Activated naive CD4-positive, alpha-beta T cell treated with anti-CD3 and anti-CD28 coated beads, Interleukin-2, amount 10 ng/mL, durations not matched to agents 7 days and 5 days (primary cell): ENCODE measurements at regions not wholly inside any gene's neighbourhood (a gene's known extent, or its start where the extent isn't known, plus 50 kb on each side); places are given as distances from the start of the nearest gene placed in this dataset.
"Not testable (repeated sequence)": the region's sequence is repeated elsewhere in the genome, so short reads cannot be mapped to it uniquely, and the experiment has no call there.

Source experiments
- CTCF ChIA-PET: fragments of 350-600 bp; sonication (Branson Sonifier 250); formaldehyde crosslinking; loops from one replicate; lab custom pipeline; 2021; ENCODE audit warnings: antibody characterized with exemption; lab: Charles Lee
- DNase-seq: peaks from one replicate; pipeline ENCODE4 v3.0.0-alpha.2; 2020
- H3K27ac Mint-ChIP-seq: one replicate; pipeline ENCODE4 v1.8.0; 2021; ENCODE audit warnings: mild to moderate bottlenecking, moderate library complexity, mixed read lengths
- H3K27me3 Mint-ChIP-seq: one replicate; pipeline ENCODE4 v1.8.0; 2021; ENCODE audit warnings: mild to moderate bottlenecking, mixed read lengths
- H3K36me3 Mint-ChIP-seq: one replicate; pipeline ENCODE4 v1.8.0; 2021; ENCODE audit warnings: mixed read lengths
- H3K4me1 Mint-ChIP-seq: one replicate; pipeline ENCODE4 v1.8.0; 2021; ENCODE audit warnings: mixed read lengths
- H3K4me3 Mint-ChIP-seq: one replicate; pipeline ENCODE4 v1.8.0; 2021; ENCODE audit warnings: mild to moderate bottlenecking, moderate library complexity, mixed read lengths
- H3K9me3 Mint-ChIP-seq: one replicate; pipeline ENCODE4 v1.8.0; 2021; ENCODE audit warnings: mixed read lengths

GRCh38 chr6:80434691-80435350 is 328.4 kb downstream of the BCKDHB start:
- CTCF ChIA-PET: no interaction called here
- Mint-ChIP-seq H3K4me1 (no peaks in the 10 kb centered on the region), H3K27me3 (no peaks in the 10 kb centered on the region), H3K9me3 (peaks cover 2% of the 10 kb centered on the region), H3K4me3 (no peak overlapping the region), H3K27ac (no peak overlapping the region), H3K36me3 (no peaks in the 10 kb centered on the region)
- no peak for DNase-seq

DNA sequence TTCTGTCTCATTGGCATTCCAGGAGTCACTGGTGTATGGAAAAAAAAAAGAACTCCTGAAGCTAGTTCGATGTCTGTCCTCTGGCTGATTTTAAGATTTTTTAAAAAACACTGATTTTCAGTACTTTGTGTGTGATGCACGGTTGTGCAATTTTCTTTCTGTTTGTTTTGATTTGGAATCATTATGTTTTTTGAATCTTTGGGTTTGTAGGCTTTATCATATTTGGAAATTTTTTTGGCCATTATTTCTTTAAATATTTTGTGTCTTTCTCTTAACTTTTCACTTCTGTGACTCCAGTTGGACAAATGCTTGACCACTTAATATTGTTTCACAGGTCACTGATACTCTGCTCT is 327.2 kb downstream of the BCKDHB start:
- Mint-ChIP-seq H3K27me3 (no peaks in the 10 kb centered on the region), H3K36me3 (no peaks in the 10 kb centered on the region), H3K4me3 (no peak overlapping the region), H3K4me1 (no peaks in the 10 kb centered on the region), H3K27ac (no peak overlapping the region), H3K9me3 (peaks cover 2% of the 10 kb centered on the region)
- CTCF ChIA-PET: no interaction called here
- DNase-seq: no peak

DNA sequence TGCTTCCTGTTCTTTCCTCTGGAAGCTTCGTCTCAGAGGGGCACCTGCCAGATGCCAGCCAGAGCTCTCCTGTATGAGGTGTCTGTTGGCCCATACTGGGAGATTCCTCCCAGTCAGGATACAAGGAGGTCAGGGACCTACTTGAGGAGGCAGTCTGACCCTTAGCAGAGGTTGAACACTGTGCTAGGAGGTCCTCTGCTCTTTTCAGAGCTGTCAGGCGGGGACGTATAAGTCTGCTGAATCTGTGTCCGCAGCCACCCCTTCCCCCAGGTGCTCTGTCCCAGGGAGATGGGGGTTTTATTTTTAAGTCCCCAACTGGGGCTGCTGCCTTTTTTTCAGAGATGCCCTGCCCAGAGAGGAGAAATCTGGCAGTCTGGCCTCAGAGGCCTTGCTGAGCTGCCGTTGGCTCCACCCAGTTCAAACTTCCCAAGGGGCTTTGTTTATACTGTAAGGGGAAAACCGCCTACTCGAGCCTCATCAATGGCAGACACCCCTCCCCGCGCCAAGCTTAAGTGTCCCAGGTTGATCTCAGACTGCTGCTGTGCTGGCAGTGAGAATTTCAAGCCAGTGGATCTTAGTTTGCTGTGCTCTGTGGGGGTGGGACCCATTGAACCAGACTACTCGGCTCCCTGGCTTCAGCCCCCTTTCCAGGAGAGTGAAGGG is 326.7 kb downstream of the BCKDHB start:
- Mint-ChIP-seq H3K4me1 (no peaks in the 10 kb centered on the region), H3K36me3 (no peaks in the 10 kb centered on the region), H3K27ac (no peak overlapping the region), H3K9me3 (peaks cover 2% of the 10 kb centered on the region), H3K4me3 (no peak overlapping the region), H3K27me3 (no peaks in the 10 kb centered on the region)
- CTCF ChIA-PET: no interaction called here
- no peak for DNase-seq

DNA sequence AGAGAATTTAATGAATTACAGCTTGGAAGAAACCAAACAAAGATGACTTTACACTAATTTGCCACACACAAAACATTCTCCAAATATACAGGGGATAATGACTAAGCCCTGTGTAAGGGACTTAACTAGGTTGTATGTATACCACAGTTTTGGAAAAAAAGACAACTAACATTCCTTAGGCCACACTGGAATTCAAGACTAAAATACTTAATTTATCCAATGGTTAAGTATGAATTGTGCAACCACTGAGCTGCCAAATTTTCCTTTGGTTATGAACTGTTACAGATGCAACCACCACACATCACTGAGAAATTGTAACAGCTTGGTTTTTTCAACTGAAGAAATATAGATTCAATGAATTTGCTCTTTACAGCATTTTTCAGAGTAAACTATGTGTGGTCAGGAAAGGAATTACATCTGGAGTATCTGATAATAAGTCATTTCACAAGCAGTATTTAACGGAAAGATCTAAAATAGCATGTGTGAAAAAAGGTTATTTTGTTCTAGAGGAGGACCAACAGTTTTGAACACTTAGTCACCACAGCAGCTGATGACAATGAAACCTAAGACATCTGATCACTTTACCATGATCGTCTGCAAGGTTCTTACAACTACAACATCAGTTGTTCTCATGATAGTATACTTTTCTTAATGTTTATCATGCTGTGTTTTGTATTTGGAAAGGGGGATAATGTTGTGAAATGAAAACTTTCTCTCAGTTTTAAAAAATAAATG is 318.8 kb downstream of the BCKDHB start:
- no peak overlapping the region for H3K27ac Mint-ChIP-seq
- no peaks in the 10 kb centered on the region for H3K36me3 Mint-ChIP-seq
- H3K9me3 Mint-ChIP-seq: peaks cover 33% of the 10 kb centered on the region
- no peak for DNase-seq
- H3K4me3 Mint-ChIP-seq: no peak overlapping the region
- CTCF ChIA-PET: no interaction called here
- no peaks in the 10 kb centered on the region for H3K4me1 Mint-ChIP-seq
- no peaks in the 10 kb centered on the region for H3K27me3 Mint-ChIP-seq

DNA sequence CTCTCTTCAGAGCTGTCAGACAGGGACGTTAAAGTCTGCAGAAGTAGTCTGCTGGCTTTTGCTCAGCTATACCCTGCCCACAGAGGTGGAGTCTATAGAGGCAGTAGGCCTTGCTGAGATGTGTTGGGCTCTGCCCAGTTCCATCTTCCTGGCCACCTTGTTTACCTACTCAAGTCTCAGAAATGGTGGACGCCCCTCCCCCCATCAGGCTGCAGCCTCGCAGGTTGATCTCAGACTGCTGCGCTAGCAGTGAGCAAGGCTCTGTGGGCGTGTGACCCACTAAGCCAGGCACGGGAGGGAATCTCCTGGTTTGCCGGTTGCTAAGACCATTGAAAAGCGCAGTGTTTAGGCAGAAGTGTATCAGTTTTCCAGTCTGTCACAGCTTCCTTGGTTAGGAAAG is 305.0 kb downstream of the BCKDHB start:
- CTCF ChIA-PET: no interaction called here
- H3K27ac Mint-ChIP-seq: no peak overlapping the region
- H3K9me3 Mint-ChIP-seq: peaks cover 6% of the 10 kb centered on the region
- no peaks in the 10 kb centered on the region for H3K4me1 Mint-ChIP-seq
- no peak overlapping the region for H3K4me3 Mint-ChIP-seq
- no peaks in the 10 kb centered on the region for H3K36me3 Mint-ChIP-seq
- no peak for DNase-seq
- H3K27me3 Mint-ChIP-seq: no peaks in the 10 kb centered on the region

GRCh38 chr6:80407976-80408375 is 301.5 kb downstream of the BCKDHB start:
- H3K4me1 Mint-ChIP-seq, DNase-seq, H3K27me3 Mint-ChIP-seq, CTCF ChIA-PET, H3K27ac Mint-ChIP-seq, H3K9me3 Mint-ChIP-seq, H3K4me3 Mint-ChIP-seq, H3K36me3 Mint-ChIP-seq: not testable (repeated sequence)

- no peak for DNase-seq
- no peaks in the 10 kb centered on the region for H3K27me3 Mint-ChIP-seq
- H3K27ac Mint-ChIP-seq: no peak overlapping the region
- peaks cover 8% of the 10 kb centered on the region for H3K9me3 Mint-ChIP-seq
- H3K4me1 Mint-ChIP-seq: no peaks in the 10 kb centered on the region
- CTCF ChIA-PET: no interaction called here
- no peaks in the 10 kb centered on the region for H3K36me3 Mint-ChIP-seq
- no peak overlapping the region for H3K4me3 Mint-ChIP-seq
Observed at GRCh38 chr6:80404889-80405288, 298.4 kb downstream of the BCKDHB start.

- DNase-seq: no peak
- Mint-ChIP-seq H3K9me3 (peaks cover 9% of the 10 kb centered on the region), H3K27ac (no peak overlapping the region), H3K4me3 (no peak overlapping the region), H3K27me3 (no peaks in the 10 kb centered on the region), H3K36me3 (no peaks in the 10 kb centered on the region), H3K4me1 (no peaks in the 10 kb centered on the region)
- CTCF ChIA-PET: no interaction called here
Observed at GRCh38 chr6:80403365-80403764, 296.9 kb downstream of the BCKDHB start.

GRCh38 chr6:80402266-80402665 is 295.8 kb downstream of the BCKDHB start:
- Mint-ChIP-seq H3K4me3 (no peak overlapping the region), H3K27me3 (no peaks in the 10 kb centered on the region), H3K36me3 (no peaks in the 10 kb centered on the region), H3K4me1 (no peaks in the 10 kb centered on the region), H3K27ac (no peak overlapping the region), H3K9me3 (peaks cover 11% of the 10 kb centered on the region)
- no peak for DNase-seq
- CTCF ChIA-PET: no interaction called here
